MCF 10A (cell line): ENCODE measurements at regions not wholly inside any gene's neighbourhood (a gene's known extent, or its start where the extent isn't known, plus 50 kb on each side); places are given as distances from the start of the nearest gene placed in this dataset.

Experiments used
- BruUV-seq: library from RNA; stranded (reverse); fragments of 400-500 nt; replicated peaks from 2 replicates; lab custom pipeline; 2021; lab: Mats Ljungman, UMichigan
- CTCF ChIA-PET: fragments of 300-600 bp; sonication (Branson Sonifier 250); formaldehyde crosslinking; extraction: SDS; loops from one replicate; lab custom pipeline; 2021; ENCODE audit warnings: antibody characterized with exemption, inconsistent platforms; lab: Yijun Ruan, JAX
- POLR2A ChIA-PET: fragments of 300-600, 350-650 bp; sonication (Branson Sonifier 250); formaldehyde crosslinking; extraction: SDS; loops from one replicate; lab custom pipeline; 2020; ENCODE audit warnings: antibody characterized with exemption, inconsistent platforms; lab: Yijun Ruan, JAX
- DNase-seq: peaks from one replicate; pipeline ENCODE4 v3.0.0-alpha.2; 2018; ENCODE audit not compliant: unreplicated experiment
- H3K27ac Mint-ChIP-seq: one replicate; pipeline ENCODE4 v1.8.0; 2022; ENCODE audit warnings: mild to moderate bottlenecking, low read depth, mixed read lengths; ENCODE audit not compliant: unreplicated experiment
- H3K27me3 Mint-ChIP-seq: one replicate; pipeline ENCODE4 v1.8.0; 2022; ENCODE audit warnings: mixed read lengths; ENCODE audit not compliant: insufficient read depth, unreplicated experiment
- H3K36me3 Mint-ChIP-seq: one replicate; pipeline ENCODE4 v1.8.0; 2022; ENCODE audit warnings: mild to moderate bottlenecking, moderate library complexity, mixed read lengths; ENCODE audit not compliant: insufficient read depth, unreplicated experiment
- H3K4me1 Mint-ChIP-seq: one replicate; pipeline ENCODE4 v1.8.0; 2022; ENCODE audit warnings: mixed read lengths; ENCODE audit not compliant: insufficient read depth, unreplicated experiment
- H3K4me3 Mint-ChIP-seq: one replicate; pipeline ENCODE4 v1.8.0; 2022; ENCODE audit warnings: mild to moderate bottlenecking, moderate library complexity, mixed read lengths; ENCODE audit not compliant: unreplicated experiment
- H3K9me3 Mint-ChIP-seq: one replicate; pipeline ENCODE4 v1.8.0; 2022; ENCODE audit warnings: mixed read lengths; ENCODE audit not compliant: unreplicated experiment
- intact Hi-C: fragments of 100-400 bp; cut with micrococcal nuclease; formaldehyde crosslinking; loops from 2 replicates; pipeline ENCODE4 v1.14.1; 2022
- TF ChIP-seq, protein P1 (sequence below): fragments of 200-600 bp; IDR thresholded peaks from one replicate; pipeline ENCODE4 v1.8.0; 2022; ENCODE audit warnings: antibody characterized with exemption, mild to moderate bottlenecking; ENCODE audit not compliant: unreplicated experiment

DNA sequence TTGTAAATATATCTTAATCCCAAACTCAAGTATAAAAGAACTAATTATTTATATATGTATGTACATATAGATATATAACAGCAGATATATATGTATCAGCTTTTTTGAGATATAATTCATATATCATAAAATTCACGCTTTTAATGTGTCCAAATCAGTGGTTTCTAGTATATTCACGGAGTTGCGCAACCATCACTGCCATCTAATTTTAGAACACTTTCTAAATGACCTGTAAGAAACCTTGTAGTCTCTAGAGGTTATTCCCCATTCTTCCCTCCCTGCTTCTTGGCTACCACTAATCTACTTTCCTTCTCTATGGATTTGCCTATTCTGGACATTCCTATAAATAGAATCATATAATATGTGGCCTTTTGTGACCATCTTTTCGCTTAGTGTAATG, 163.5 kb upstream of the TCF4 start:
- Mint-ChIP-seq H3K27me3 (no peaks in the 10 kb centered on the region), H3K4me3 (no peak overlapping the region), H3K4me1 (peaks cover 7% of the 10 kb centered on the region), H3K36me3 (no peaks in the 10 kb centered on the region), H3K9me3 (no peaks in the 10 kb centered on the region), H3K27ac (no peak overlapping the region)
- ChIA-PET POLR2A (no interaction called here), CTCF (interaction anchor here (0.5 kb wide), 1 partner anchor 24 kb away, joined by 5 read pairs; no protein-coding TSS in a partner anchor)
- TF ChIP-seq, protein P1, sequence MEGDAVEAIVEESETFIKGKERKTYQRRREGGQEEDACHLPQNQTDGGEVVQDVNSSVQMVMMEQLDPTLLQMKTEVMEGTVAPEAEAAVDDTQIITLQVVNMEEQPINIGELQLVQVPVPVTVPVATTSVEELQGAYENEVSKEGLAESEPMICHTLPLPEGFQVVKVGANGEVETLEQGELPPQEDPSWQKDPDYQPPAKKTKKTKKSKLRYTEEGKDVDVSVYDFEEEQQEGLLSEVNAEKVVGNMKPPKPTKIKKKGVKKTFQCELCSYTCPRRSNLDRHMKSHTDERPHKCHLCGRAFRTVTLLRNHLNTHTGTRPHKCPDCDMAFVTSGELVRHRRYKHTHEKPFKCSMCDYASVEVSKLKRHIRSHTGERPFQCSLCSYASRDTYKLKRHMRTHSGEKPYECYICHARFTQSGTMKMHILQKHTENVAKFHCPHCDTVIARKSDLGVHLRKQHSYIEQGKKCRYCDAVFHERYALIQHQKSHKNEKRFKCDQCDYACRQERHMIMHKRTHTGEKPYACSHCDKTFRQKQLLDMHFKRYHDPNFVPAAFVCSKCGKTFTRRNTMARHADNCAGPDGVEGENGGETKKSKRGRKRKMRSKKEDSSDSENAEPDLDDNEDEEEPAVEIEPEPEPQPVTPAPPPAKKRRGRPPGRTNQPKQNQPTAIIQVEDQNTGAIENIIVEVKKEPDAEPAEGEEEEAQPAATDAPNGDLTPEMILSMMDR: no peak
- no peak for DNase-seq
- BruUV-seq: no TSS peak
- intact Hi-C loops: loop anchor here (10.0 kb wide), 1 partner anchor 823 kb away; no protein-coding TSS in a partner anchor

- Mint-ChIP-seq H3K27me3 (no peaks in the 10 kb centered on the region), H3K4me3 (no peak overlapping the region), H3K27ac (no peak overlapping the region), H3K4me1 (no peaks in the 10 kb centered on the region), H3K9me3 (no peaks in the 10 kb centered on the region), H3K36me3 (no peaks in the 10 kb centered on the region)
- CTCF ChIA-PET: interaction anchor here (0.7 kb wide), 1 partner anchor 39 kb away, joined by 3 read pairs; no protein-coding TSS in a partner anchor
- no peak for DNase-seq
- TF ChIP-seq, protein P1: no peak
- intact Hi-C loops: no loop called here
- POLR2A ChIA-PET: interaction anchor here (1.0 kb wide), 1 partner anchor 15 kb away, joined by 4 read pairs; no protein-coding TSS in a partner anchor
- no TSS peak for BruUV-seq
Observed at GRCh38 chr18:55748227-55748738, 160.3 kb upstream of the TCF4 start.

- CTCF ChIA-PET: no interaction called here
- no peaks in the 10 kb centered on the region for H3K4me1 Mint-ChIP-seq
- POLR2A ChIA-PET: interaction anchor here (0.7 kb wide), 1 partner anchor 9 kb away, joined by 3 read pairs; no protein-coding TSS in a partner anchor
- no peak overlapping the region for H3K27ac Mint-ChIP-seq
- no peak overlapping the region for H3K4me3 Mint-ChIP-seq
- no TSS peak for BruUV-seq
- H3K9me3 Mint-ChIP-seq: no peaks in the 10 kb centered on the region
- TF ChIP-seq, protein P1: no peak
- no peaks in the 10 kb centered on the region for H3K36me3 Mint-ChIP-seq
- H3K27me3 Mint-ChIP-seq: no peaks in the 10 kb centered on the region
- no peak for DNase-seq
- intact Hi-C loops: no loop called here
Observed at GRCh38 chr18:55744206-55744605, 156.2 kb upstream of the TCF4 start.

GRCh38 chr18:55743736-55744135, 155.7 kb upstream of the TCF4 start:
- no peak for DNase-seq
- ChIA-PET POLR2A (interaction anchor here (0.7 kb wide), 1 partner anchor 9 kb away, joined by 3 read pairs; no protein-coding TSS in a partner anchor), CTCF (no interaction called here)
- no TSS peak for BruUV-seq
- TF ChIP-seq, protein P1: no peak
- Mint-ChIP-seq H3K27me3 (no peaks in the 10 kb centered on the region), H3K27ac (no peak overlapping the region), H3K36me3 (no peaks in the 10 kb centered on the region), H3K4me1 (no peaks in the 10 kb centered on the region), H3K4me3 (no peak overlapping the region), H3K9me3 (no peaks in the 10 kb centered on the region)
- intact Hi-C loops: no loop called here
